OCI-LY3 (cell line): ENCODE measurements at regions not wholly inside any gene's neighbourhood (a gene's known extent, or its start where the extent isn't known, plus 50 kb on each side); places are given as distances from the start of the nearest gene placed in this dataset.

ENCODE experiments used
- EZH2phosphoT487 ChIP-seq: fragments of 200-600 bp; shearing (Covaris generic); IDR thresholded peaks from 2 replicates; pipeline ENCODE4 v1.6.1; 2018; ENCODE audit warnings: antibody characterized with exemption, mixed run types, low read depth
- TF ChIP-seq, protein P1 (sequence below): fragments of 200-600, 300-600 bp; sonication (generic); IDR thresholded peaks from 2 replicates; pipeline ENCODE4 v1.5.1; 2014; ENCODE audit warnings: antibody characterized with exemption, low read length, low read depth

DNA sequence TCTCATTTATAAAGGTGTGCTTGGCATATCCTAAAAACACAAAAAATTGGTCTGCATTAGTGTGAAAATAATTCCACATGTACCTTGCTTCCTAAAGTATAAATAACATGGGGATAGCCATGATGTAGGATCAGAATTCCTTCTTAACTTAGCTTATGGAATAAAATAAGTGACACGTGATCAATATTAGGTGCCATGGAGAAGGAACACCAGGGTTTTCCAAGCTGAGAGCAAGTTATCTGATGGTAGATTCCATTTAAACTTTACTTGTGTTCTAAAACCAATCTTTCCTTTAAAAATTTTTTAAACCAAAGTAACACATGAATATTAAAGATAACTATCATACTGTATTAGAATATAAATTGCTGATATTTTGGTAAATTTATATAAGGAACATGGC, 300.5 kb downstream of the ZPLD1 start:
- TF ChIP-seq, protein P1, sequence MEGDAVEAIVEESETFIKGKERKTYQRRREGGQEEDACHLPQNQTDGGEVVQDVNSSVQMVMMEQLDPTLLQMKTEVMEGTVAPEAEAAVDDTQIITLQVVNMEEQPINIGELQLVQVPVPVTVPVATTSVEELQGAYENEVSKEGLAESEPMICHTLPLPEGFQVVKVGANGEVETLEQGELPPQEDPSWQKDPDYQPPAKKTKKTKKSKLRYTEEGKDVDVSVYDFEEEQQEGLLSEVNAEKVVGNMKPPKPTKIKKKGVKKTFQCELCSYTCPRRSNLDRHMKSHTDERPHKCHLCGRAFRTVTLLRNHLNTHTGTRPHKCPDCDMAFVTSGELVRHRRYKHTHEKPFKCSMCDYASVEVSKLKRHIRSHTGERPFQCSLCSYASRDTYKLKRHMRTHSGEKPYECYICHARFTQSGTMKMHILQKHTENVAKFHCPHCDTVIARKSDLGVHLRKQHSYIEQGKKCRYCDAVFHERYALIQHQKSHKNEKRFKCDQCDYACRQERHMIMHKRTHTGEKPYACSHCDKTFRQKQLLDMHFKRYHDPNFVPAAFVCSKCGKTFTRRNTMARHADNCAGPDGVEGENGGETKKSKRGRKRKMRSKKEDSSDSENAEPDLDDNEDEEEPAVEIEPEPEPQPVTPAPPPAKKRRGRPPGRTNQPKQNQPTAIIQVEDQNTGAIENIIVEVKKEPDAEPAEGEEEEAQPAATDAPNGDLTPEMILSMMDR: no peak
- no peak for TF ChIP-seq EZH2phosphoT487
